GM13976 (cell line): ENCODE measurements at regions not wholly inside any gene's neighbourhood (a gene's known extent, or its start where the extent isn't known, plus 50 kb on each side); places are given as distances from the start of the nearest gene placed in this dataset.

Source experiments
- DNase-seq: peaks from one replicate; pipeline ENCODE4 v3.0.0; 2012; ENCODE audit warnings: low spot score
- CTCF ChIP-seq: IDR thresholded peaks from 2 replicates; pipeline ENCODE4 v1.5.1; 2012; ENCODE audit warnings: borderline replicate concordance, mild to moderate bottlenecking; ENCODE audit not compliant: insufficient read depth; ENCODE audit errors: extremely low read depth, missing control alignments, control extremely low read depth
- in situ Hi-C: fragments of 300-500 bp; cut with MboI; formaldehyde crosslinking; loops from one replicate; pipeline ENCODE4 v1.12.0; 2022; ENCODE audit warnings: low sequenced_read_pairs, mixed read lengths, inconsistent platforms; ENCODE audit not compliant: unreplicated experiment

- no peak for DNase-seq
- TF ChIP-seq CTCF: no peak
- in situ Hi-C loops: no loop called here
These were observed 406.8 kb downstream of the TCERG1L start for GRCh38 chr10:130904676-130905075.

GRCh38 chr10:130905386-130905785 is 406.1 kb downstream of the TCERG1L start:
- DNase-seq: no peak
- TF ChIP-seq CTCF: no peak
- in situ Hi-C loops: no loop called here

- in situ Hi-C loops: no loop called here
- TF ChIP-seq CTCF: no peak
- no peak for DNase-seq
These were observed 405.6 kb downstream of the TCERG1L start for GRCh38 chr10:130905921-130906320.

GRCh38 chr10:130910848-130911247 is 400.7 kb downstream of the TCERG1L start:
- no peak for DNase-seq
- in situ Hi-C loops: no loop called here
- TF ChIP-seq CTCF: no peak

- no peak for DNase-seq
- no peak for TF ChIP-seq CTCF
- in situ Hi-C loops: no loop called here
These were observed 397.7 kb downstream of the TCERG1L start for GRCh38 chr10:130913844-130914243.

- in situ Hi-C loops: no loop called here
- no peak for DNase-seq
- TF ChIP-seq CTCF: no peak
These were observed 397.2 kb downstream of the TCERG1L start for GRCh38 chr10:130914367-130914766.

GRCh38 chr10:130915065-130915464 is 396.5 kb downstream of the TCERG1L start:
- TF ChIP-seq CTCF: no peak
- in situ Hi-C loops: no loop called here
- DNase-seq: no peak
